NCI-H1694 treated with DMSO at 0.1 percent for 48 hours (cell line): ENCODE measurements at regions not wholly inside any gene's neighbourhood (a gene's known extent, or its start where the extent isn't known, plus 50 kb on each side); places are given as distances from the start of the nearest gene placed in this dataset.
"Not testable (repeated sequence)": the region's sequence is repeated elsewhere in the genome, so short reads cannot be mapped to it uniquely, and the experiment has no call there.

ENCODE experiments used
- DNase-seq: peaks from one replicate; lab custom pipeline; 2025; lab: John Stamatoyannopoulos, UW

GRCh38 chr20:40856653-40857052, 167.6 kb upstream of the MAFB start:
- DNase-seq, result no peak

- no peak for DNase-seq
Observed at GRCh38 chr20:40860487-40860902, 168.1 kb upstream of the TOP1 start.

- DNase-seq, result no peak
Observed at GRCh38 chr20:40861427-40862008, 167.1 kb upstream of the TOP1 start.

GRCh38 chr20:40863355-40863919, 165.2 kb upstream of the TOP1 start:
- DNase-seq, result no peak

GRCh38 chr20:40864470-40864869, 164.2 kb upstream of the TOP1 start:
- DNase-seq, result no peak

- no peak for DNase-seq
Observed at GRCh38 chr20:40865095-40865494, 163.5 kb upstream of the TOP1 start.

- DNase-seq, result no peak
Observed at GRCh38 chr20:40866056-40866455, 162.6 kb upstream of the TOP1 start.

GRCh38 chr20:40868551-40869217, 159.9 kb upstream of the TOP1 start:
- DNase-seq, result no peak

- no peak for DNase-seq
Observed at GRCh38 chr20:40869218-40870147, 159.1 kb upstream of the TOP1 start.

GRCh38 chr20:40875116-40876085, 153.2 kb upstream of the TOP1 start:
- DNase-seq, result no peak

GRCh38 chr20:40878099-40878498, 150.5 kb upstream of the TOP1 start:
- DNase-seq, result not testable (repeated sequence)

- DNase-seq, result no peak
Observed at GRCh38 chr20:40880063-40880728, 148.4 kb upstream of the TOP1 start.

- no peak for DNase-seq
Observed at GRCh38 chr20:40880729-40881109, 147.9 kb upstream of the TOP1 start.

- DNase-seq, result no peak
Observed at GRCh38 chr20:40882152-40882551, 146.5 kb upstream of the TOP1 start.

GRCh38 chr20:40883097-40883496, 145.5 kb upstream of the TOP1 start:
- no peak for DNase-seq

GRCh38 chr20:40887105-40887504, 141.5 kb upstream of the TOP1 start:
- no peak for DNase-seq

- not testable (repeated sequence) for DNase-seq
Observed at GRCh38 chr20:40889266-40889665, 139.4 kb upstream of the TOP1 start.

GRCh38 chr20:40890181-40890580, 138.4 kb upstream of the TOP1 start:
- DNase-seq, result no peak

- no peak for DNase-seq
Observed at GRCh38 chr20:40890635-40891034, 138.0 kb upstream of the TOP1 start.

GRCh38 chr20:40891351-40891750, 137.3 kb upstream of the TOP1 start:
- no peak for DNase-seq

GRCh38 chr20:40892642-40893041, 136.0 kb upstream of the TOP1 start:
- DNase-seq, result no peak
